DMS 273 (cell line): ENCODE measurements at regions not wholly inside any gene's neighbourhood (a gene's known extent, or its start where the extent isn't known, plus 50 kb on each side); places are given as distances from the start of the nearest gene placed in this dataset.
A peak's percentile ranks its signal among the peaks of the same experiment; 100 is the strongest.
"Not testable (repeated sequence)": the region's sequence is repeated elsewhere in the genome, so short reads cannot be mapped to it uniquely, and the experiment has no call there.

Experiments used
- DNase-seq: peaks from one replicate; lab custom pipeline; 2025; ENCODE audit not compliant: unreplicated experiment; lab: John Stamatoyannopoulos, UW

- DNase-seq = no peak
Observed at GRCh38 chr11:92168936-92169335, 55.7 kb upstream of the FAT3 start.

GRCh38 chr11:92167571-92167970 is 57.0 kb upstream of the FAT3 start:
- no peak for DNase-seq

GRCh38 chr11:92166335-92166734 is 58.3 kb upstream of the FAT3 start:
- DNase-seq = no peak

- DNase-seq = no peak
Observed at GRCh38 chr11:92163879-92164278, 60.7 kb upstream of the FAT3 start.

GRCh38 chr11:92162776-92163175 is 61.8 kb upstream of the FAT3 start:
- DNase-seq = no peak

- no peak for DNase-seq
Observed at GRCh38 chr11:92159931-92160330, 64.7 kb upstream of the FAT3 start.

GRCh38 chr11:92157390-92157789 is 67.2 kb upstream of the FAT3 start:
- DNase-seq = not testable (repeated sequence)

GRCh38 chr11:92154611-92155010 is 70.0 kb upstream of the FAT3 start:
- DNase-seq = no peak

- DNase-seq = no peak
Observed at GRCh38 chr11:92154110-92154509, 70.5 kb upstream of the FAT3 start.

- DNase-seq = no peak
Observed at GRCh38 chr11:92153542-92153941, 71.1 kb upstream of the FAT3 start.

- no peak for DNase-seq
Observed at GRCh38 chr11:92152245-92152644, 72.4 kb upstream of the FAT3 start.

- DNase-seq = no peak
Observed at GRCh38 chr11:92149996-92150395, 74.6 kb upstream of the FAT3 start.

- no peak for DNase-seq
Observed at GRCh38 chr11:92141725-92142124, 82.9 kb upstream of the FAT3 start.

GRCh38 chr11:92141159-92141558 is 83.5 kb upstream of the FAT3 start:
- no peak for DNase-seq

- no peak for DNase-seq
Observed at GRCh38 chr11:92140021-92140420, 84.6 kb upstream of the FAT3 start.

GRCh38 chr11:92138296-92138695 is 86.3 kb upstream of the FAT3 start:
- no peak for DNase-seq

- DNase-seq = no peak
Observed at GRCh38 chr11:92137747-92138146, 86.9 kb upstream of the FAT3 start.

- peak; percentile 0 for DNase-seq
Observed at GRCh38 chr11:92136797-92137196, 87.8 kb upstream of the FAT3 start.

- no peak for DNase-seq
Observed at GRCh38 chr11:92131289-92131865, 93.2 kb upstream of the FAT3 start.

GRCh38 chr11:92130421-92130831 is 94.2 kb upstream of the FAT3 start:
- DNase-seq = no peak

- no peak for DNase-seq
Observed at GRCh38 chr11:92129811-92130210, 94.8 kb upstream of the FAT3 start.

GRCh38 chr11:92128026-92128425 is 96.6 kb upstream of the FAT3 start:
- no peak for DNase-seq

GRCh38 chr11:92125321-92125720 is 99.3 kb upstream of the FAT3 start:
- DNase-seq = no peak

GRCh38 chr11:92123540-92123939 is 101.1 kb upstream of the FAT3 start:
- DNase-seq = no peak
